ENCODE measurements at regions not wholly inside any gene's neighbourhood (a gene's known extent, or its start where the extent isn't known, plus 50 kb on each side); places are given as distances from the start of the nearest gene placed in this dataset.

GRCh38 chr4:138030375-138030774 lies 211.8 kb downstream of the SLC7A11 start:
- TF ChIP-seq, protein P1, sequence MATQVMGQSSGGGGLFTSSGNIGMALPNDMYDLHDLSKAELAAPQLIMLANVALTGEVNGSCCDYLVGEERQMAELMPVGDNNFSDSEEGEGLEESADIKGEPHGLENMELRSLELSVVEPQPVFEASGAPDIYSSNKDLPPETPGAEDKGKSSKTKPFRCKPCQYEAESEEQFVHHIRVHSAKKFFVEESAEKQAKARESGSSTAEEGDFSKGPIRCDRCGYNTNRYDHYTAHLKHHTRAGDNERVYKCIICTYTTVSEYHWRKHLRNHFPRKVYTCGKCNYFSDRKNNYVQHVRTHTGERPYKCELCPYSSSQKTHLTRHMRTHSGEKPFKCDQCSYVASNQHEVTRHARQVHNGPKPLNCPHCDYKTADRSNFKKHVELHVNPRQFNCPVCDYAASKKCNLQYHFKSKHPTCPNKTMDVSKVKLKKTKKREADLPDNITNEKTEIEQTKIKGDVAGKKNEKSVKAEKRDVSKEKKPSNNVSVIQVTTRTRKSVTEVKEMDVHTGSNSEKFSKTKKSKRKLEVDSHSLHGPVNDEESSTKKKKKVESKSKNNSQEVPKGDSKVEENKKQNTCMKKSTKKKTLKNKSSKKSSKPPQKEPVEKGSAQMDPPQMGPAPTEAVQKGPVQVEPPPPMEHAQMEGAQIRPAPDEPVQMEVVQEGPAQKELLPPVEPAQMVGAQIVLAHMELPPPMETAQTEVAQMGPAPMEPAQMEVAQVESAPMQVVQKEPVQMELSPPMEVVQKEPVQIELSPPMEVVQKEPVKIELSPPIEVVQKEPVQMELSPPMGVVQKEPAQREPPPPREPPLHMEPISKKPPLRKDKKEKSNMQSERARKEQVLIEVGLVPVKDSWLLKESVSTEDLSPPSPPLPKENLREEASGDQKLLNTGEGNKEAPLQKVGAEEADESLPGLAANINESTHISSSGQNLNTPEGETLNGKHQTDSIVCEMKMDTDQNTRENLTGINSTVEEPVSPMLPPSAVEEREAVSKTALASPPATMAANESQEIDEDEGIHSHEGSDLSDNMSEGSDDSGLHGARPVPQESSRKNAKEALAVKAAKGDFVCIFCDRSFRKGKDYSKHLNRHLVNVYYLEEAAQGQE (IDR thresholded peaks at IDR 0.05; ENCODE audit: insufficient replicate concordance, low read depth), result no peak
- TF ChIP-seq, protein P2, sequence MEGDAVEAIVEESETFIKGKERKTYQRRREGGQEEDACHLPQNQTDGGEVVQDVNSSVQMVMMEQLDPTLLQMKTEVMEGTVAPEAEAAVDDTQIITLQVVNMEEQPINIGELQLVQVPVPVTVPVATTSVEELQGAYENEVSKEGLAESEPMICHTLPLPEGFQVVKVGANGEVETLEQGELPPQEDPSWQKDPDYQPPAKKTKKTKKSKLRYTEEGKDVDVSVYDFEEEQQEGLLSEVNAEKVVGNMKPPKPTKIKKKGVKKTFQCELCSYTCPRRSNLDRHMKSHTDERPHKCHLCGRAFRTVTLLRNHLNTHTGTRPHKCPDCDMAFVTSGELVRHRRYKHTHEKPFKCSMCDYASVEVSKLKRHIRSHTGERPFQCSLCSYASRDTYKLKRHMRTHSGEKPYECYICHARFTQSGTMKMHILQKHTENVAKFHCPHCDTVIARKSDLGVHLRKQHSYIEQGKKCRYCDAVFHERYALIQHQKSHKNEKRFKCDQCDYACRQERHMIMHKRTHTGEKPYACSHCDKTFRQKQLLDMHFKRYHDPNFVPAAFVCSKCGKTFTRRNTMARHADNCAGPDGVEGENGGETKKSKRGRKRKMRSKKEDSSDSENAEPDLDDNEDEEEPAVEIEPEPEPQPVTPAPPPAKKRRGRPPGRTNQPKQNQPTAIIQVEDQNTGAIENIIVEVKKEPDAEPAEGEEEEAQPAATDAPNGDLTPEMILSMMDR (IDR thresholded peaks at IDR 0.05; ENCODE audit: insufficient read depth, low read length), result no peak
- TF ChIP-seq POLR2AphosphoS5 (IDR thresholded peaks at IDR 0.05; ENCODE audit: low read depth), result no peak
